ENCODE measurements at regions not wholly inside any gene's neighbourhood (a gene's known extent, or its start where the extent isn't known, plus 50 kb on each side); places are given as distances from the start of the nearest gene placed in this dataset.
"Not testable (repeated sequence)": the region's sequence is repeated elsewhere in the genome, so short reads cannot be mapped to it uniquely, and the experiment has no call there.

DNA sequence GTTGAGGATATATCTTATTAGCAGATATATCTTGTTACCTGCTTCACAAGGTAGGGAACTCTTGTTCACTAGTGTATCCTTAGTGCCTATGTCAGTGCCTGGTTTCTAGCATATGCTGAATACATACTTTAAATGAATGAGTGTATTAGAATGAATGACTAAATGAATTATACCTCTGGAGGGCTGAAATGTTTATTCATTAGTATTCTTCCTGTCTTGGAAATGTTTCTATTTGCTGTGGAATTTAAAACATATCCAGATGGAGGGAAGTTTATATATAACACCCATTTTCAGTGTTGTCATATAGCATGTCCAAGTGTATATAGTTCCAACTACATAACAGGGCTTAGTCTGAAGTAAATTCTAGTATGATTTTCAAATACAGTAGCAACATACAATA, 581.5 kb downstream of the TBL1XR1 start:
- no peak for DNase-seq

DNA sequence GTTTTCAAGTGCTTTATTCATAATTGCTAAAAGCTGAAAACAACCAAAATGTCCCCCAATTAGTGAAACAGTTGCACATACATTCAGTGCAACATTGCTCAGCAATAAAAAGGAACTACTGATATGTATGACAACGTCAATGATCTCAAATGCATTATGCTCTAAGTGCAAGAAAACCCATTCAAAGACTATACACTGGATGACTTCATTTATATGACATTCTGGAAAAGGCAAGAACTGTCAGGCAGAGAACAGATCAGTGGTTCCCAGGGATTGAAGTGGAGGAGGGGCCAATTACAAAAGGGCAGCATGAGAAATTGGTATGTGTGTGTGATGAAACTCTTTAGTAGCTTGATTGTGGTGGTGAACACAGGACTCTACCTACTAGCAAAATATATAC, 585.6 kb downstream of the TBL1XR1 start:
- DNase-seq, result no peak

DNA sequence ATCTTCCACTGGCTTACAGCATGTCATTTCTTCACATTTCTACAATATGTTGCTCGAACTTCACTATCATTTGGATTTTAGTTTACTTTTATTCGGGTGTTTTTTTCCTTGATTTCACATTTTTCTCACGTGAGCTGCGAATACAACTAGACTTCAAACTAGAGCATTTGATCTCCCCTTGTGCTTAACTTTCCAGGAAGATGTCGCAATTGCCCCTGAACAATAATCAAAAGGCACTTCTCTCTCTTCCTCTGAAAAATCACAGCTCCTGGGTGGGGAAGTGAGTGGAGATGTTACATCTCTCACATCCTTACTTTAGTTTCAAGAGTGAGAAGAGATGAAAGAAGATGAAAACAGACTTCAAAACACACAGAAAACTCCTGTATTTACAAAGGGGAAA, 587.9 kb downstream of the TBL1XR1 start:
- DNase-seq, result no peak

GRCh38 chr3:176605553-176605952, 591.7 kb downstream of the TBL1XR1 start:
- not testable (repeated sequence) for DNase-seq

DNA sequence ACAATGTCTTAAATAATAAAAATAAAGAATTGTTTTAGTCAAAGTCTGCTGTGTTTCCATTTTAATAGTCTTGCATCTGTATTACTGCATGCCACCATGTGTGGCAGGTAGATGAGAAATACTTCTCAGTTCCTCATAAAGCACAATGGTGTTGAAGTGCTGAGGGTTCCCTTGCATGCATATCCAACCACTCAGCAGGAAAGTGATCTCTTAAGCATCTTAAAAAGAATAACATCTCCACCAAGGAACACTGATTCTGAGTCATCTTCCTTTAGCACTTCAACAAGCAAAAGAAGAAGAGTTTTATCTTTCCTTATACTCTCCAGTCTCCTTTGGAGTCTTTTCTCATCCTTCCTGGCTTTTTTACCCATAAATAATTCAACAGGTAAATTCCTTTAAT, 602.0 kb downstream of the TBL1XR1 start:
- DNase-seq, result no peak

GRCh38 chr3:176590722-176591121, 606.6 kb downstream of the TBL1XR1 start:
- DNase-seq, result no peak

DNA sequence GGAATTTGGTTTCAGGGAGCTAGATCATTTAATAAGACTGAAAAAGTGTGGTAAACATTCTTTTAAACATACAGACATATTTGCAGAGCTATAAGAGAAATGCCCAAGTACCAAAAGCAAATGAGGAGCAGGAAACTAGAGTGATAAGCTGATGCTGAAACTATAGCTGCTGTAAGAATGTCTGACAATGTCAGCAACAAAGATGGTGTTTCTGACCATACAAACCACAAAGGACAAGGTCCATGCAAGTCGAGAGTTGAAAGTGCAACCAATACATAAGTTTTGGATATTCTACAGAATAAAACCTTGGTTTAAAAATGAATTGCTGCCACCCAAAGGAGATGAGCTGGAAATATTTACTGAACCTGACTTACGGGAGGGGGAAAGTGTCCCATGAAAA, 610.2 kb downstream of the TBL1XR1 start:
- DNase-seq, result no peak

DNA sequence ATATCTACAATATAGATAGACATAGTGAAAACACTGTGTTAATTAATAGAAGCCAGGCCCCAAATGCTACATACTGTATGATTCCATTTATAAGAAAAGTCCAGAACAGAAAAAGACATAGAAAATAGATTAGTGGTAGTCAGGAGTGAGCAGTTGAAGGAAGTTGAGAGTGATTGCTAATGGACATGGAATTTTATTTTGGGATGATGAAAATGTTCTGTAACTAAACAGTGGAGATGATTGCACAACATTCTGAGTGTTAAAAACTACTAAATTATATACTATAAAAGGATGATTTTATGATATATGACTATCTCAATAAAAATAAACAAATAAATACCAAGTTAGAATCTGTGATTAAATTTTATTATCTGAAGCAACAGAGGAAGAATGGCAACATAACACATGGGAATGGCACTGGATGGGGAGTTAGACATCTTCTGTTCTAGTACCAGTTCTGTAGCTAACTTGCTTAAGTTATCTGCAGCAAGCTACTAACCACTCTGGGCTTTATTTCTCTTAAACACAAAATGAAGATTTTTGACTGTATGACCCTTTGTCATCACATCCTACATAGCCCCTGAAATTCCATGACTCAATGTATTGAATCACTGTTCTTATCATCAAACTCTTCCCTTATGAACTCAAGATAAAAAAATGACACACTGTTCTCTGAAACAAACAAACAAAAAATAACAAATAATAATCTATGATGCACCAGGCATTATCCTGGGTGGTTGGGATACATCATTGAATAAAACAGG, 612.7 kb downstream of the TBL1XR1 start:
- DNase-seq, result no peak

DNA sequence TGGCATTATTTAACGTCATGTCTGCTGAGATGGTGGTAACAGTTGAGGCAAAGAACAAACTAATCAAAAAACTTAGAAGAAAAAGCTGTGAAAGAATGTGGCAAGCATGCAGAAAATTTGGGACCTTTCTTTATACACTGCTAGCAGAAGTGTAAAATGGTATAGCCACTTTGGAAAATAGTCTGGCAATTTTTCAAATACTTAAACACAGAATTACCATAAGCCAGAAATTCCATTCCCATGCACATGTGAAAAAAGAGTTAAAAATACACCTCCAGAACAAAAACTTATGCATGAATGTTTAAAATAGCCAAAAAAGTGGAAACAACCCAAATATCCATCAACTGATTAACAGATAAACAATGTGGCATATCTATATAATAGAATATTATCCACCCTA, 613.3 kb downstream of the TBL1XR1 start:
- no peak for DNase-seq

- DNase-seq, result no peak
Observed at GRCh38 chr3:176581589-176581988, 615.7 kb downstream of the TBL1XR1 start.

DNA sequence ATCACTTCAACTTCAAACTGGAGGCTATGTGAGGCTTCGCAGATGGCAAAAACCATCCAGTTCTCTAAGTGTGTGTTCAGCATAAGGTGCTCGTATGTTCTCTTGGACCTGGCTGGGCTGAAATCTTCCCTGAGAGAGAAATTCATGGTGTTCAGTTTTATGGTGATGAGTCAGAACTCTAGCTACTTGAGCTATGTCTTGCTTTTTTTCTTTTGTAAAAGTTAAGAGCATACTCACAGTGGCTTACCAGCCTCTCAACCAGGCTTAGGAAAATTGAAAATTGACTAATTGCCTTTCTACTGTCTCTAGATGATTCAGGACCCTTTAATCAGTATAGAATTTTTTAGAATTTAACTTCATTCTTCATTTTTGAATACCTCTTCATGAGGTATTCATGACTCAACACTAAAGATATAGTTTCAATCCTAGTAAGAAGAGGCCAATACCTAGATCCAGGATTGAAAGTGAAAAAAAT, 617.5 kb downstream of the TBL1XR1 start:
- DNase-seq, result no peak

DNA sequence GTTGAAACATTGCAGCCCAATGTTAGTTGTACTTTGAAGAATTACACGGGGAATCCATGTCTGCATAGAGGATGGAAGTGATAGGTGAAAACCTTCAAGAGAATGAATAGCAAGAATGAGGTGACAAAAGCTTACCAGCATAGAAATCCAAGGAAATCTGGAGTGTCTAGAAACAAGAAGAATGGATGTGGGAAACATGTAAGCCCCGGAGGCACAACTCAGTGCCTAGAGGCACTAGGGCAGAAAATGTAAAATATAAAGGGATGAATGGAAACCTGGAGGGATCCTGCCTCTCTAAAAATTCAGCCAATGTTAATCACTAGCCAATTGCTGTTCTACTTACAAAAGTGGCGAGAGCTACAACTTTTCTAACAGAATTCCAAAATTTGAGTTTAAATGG, 619.0 kb downstream of the TBL1XR1 start:
- no peak for DNase-seq

DNA sequence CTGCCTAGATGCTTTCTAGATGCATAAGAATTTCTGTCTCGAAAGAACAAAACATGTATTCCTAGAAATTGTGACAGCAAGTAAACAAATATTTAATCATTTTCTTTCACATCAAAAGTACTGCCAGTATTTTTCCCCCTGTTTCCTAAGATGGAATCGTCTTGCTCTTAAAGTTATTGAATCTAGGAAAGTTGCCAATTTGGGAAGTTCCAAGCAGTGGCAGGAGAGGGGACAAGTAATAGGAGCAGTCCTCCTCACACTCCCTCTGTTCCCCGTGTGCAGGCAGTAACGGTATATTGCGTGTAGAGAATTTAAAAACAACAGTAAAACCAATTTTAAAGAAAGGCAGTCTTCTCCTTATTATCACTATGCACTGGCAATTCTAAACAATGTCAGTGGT, 619.8 kb downstream of the TBL1XR1 start:
- no peak for DNase-seq

DNA sequence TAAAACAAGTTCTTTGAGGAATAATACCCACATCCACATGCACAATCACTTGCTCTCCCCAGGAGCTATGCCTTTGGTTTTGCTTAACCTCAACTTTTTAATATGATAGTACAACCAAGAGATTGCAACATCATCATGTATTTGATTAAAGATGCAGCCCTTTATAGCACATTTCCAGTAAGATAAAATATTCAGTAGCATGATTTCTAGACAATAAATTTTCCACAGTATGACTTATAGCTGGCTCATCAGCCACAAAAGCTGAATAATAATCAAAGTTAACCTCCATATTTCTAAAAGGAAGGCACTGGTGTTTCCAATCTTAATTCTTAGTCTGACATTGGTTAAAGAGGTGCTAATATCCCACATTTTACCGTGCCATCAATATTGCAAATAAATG, 622.5 kb downstream of the TBL1XR1 start:
- no peak for DNase-seq

DNA sequence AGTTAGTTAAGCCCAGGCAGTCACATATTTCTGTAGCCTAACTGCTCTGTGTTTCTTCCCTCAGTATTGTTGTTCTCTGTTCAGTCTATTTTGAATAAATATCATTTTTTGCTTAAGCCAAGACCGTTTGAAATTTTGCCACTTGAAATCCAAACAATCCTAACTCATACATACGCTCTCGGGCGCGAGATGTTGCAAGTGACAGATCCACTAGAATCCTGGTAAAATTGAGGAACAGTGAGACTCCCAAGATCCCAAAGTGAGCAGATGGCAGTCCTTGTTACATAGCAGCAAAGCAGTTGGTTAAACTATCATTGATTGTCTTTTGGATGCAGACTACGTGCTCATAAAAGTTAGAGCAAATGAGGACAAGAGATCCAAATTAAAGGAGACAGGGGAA, 625.4 kb downstream of the TBL1XR1 start:
- no peak for DNase-seq

GRCh38 chr3:176570992-176571391, 626.3 kb downstream of the TBL1XR1 start:
- DNase-seq, result no peak

- no peak for DNase-seq
Observed at GRCh38 chr3:176568189-176568588, 629.1 kb downstream of the TBL1XR1 start.

GRCh38 chr3:176566757-176567156, 630.5 kb downstream of the TBL1XR1 start:
- no peak for DNase-seq

DNA sequence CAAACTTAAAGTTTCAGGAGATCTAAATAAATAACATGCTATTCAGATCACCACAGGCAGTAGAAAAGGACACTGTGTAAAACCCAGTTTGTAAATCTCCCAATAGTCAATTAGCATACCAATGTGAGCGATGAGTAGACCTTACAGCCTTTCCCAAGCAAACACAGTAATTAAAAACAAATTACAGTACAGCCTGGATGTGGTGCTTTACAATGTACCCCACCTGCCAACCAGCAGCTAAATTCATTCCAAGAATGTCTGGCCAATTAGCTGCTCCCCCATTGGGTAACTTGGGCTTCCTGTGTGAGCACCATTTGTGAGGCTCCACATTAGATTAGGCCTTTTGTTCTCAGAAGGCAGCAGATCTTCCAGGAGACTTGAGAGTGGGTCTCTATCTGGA, 635.0 kb downstream of the TBL1XR1 start:
- DNase-seq, result no peak

GRCh38 chr3:176561826-176562225, 635.5 kb downstream of the TBL1XR1 start:
- DNase-seq, result no peak

GRCh38 chr3:176554791-176555654, 642.3 kb downstream of the TBL1XR1 start:
- DNase-seq, result no peak

- DNase-seq, result no peak
Observed at GRCh38 chr3:176554264-176554663, 643.0 kb downstream of the TBL1XR1 start.

DNA sequence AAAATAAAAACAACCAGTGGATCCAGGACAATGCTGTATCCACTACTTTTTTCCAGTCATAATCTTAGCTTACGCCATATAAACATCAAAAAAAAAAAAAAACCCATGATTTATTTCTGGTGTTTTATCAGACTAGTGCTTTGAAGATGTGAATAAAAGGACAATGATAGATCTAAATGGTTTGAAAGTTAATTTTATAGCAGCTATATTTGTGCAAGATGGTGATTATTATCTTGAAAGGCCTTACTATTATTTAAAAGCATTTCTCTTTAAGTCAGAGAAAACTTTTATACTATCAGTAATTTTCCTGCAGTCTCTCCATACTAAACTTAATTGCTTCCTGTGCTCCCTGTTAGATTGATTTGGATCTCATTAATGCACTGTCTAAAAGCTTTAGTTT, 670.3 kb downstream of the TBL1XR1 start:
- no peak for DNase-seq

DNA sequence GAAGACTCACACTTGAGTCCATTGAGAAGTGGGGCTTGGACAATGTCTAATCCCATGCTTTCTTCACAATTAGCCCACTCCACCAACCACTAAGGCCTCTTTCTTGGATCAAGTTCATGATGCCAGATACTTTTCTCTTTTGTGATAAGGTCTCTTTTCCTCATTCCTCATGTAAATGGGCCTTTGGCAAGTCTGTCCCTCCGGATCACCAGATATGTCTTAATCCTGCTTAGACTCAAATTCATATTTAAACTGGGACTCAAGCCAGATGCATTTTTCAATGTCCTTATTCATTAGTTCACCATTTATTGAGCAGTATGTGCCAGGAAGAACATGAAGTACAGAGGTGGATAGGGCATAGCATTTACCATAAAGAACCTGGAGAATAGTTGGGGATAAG, 671.1 kb downstream of the TBL1XR1 start:
- no peak for DNase-seq
